Activated CD8-positive, alpha-beta memory T cell treated with anti-CD3 and anti-CD28 coated beads for 4 hours (primary cell): ENCODE measurements at regions not wholly inside any gene's neighbourhood (a gene's known extent, or its start where the extent isn't known, plus 50 kb on each side); places are given as distances from the start of the nearest gene placed in this dataset.
"Not testable (repeated sequence)": the region's sequence is repeated elsewhere in the genome, so short reads cannot be mapped to it uniquely, and the experiment has no call there.

Experiments
- DNase-seq, 2 donors: peaks; one replicate each; pipeline ENCODE4 v3.0.0-alpha.2; 2020; ENCODE audit warnings: low read depth in 2 of 2

GRCh38 chr3:101950510-101950909 is 101.2 kb downstream of the NFKBIZ start:
- no peak for DNase-seq

GRCh38 chr3:101950985-101951733 is 101.8 kb downstream of the NFKBIZ start:
- no peak for DNase-seq

- DNase-seq, result no peak
These were observed 105.0 kb downstream of the NFKBIZ start for GRCh38 chr3:101954361-101954760.

- DNase-seq, result no peak
These were observed 105.6 kb downstream of the NFKBIZ start for GRCh38 chr3:101954936-101955335.

GRCh38 chr3:101962055-101962454 is 112.7 kb downstream of the NFKBIZ start:
- no peak for DNase-seq

- DNase-seq, result no peak
These were observed 114.6 kb downstream of the NFKBIZ start for GRCh38 chr3:101963902-101964362.

GRCh38 chr3:101964861-101965260 is 115.5 kb downstream of the NFKBIZ start:
- no peak for DNase-seq

GRCh38 chr3:101966226-101966625 is 116.9 kb downstream of the NFKBIZ start:
- DNase-seq, result no peak

GRCh38 chr3:101970212-101970611 is 120.9 kb downstream of the NFKBIZ start:
- DNase-seq, result no peak

- no peak for DNase-seq
These were observed 121.6 kb downstream of the NFKBIZ start for GRCh38 chr3:101970905-101971304.

GRCh38 chr3:101972430-101973162 is 123.3 kb downstream of the NFKBIZ start:
- no peak for DNase-seq

- no peak for DNase-seq
These were observed 123.8 kb downstream of the NFKBIZ start for GRCh38 chr3:101973163-101973505.

GRCh38 chr3:101975415-101975814 is 126.1 kb downstream of the NFKBIZ start:
- not testable (repeated sequence) for DNase-seq

- no peak for DNase-seq
These were observed 127.2 kb downstream of the NFKBIZ start for GRCh38 chr3:101976473-101976872.

GRCh38 chr3:101978348-101978747 is 129.0 kb downstream of the NFKBIZ start:
- no peak for DNase-seq

- DNase-seq, result no peak
These were observed 129.7 kb downstream of the NFKBIZ start for GRCh38 chr3:101979033-101979432.

- no peak for DNase-seq
These were observed 135.0 kb downstream of the NFKBIZ start for GRCh38 chr3:101984356-101984755.

GRCh38 chr3:101988596-101988995 is 139.3 kb downstream of the NFKBIZ start:
- DNase-seq, result no peak

- no peak for DNase-seq
These were observed 140.4 kb downstream of the NFKBIZ start for GRCh38 chr3:101989578-101990200.

GRCh38 chr3:101992863-101993262 is 143.5 kb downstream of the NFKBIZ start:
- DNase-seq, result no peak

- DNase-seq, result no peak
These were observed 145.1 kb downstream of the NFKBIZ start for GRCh38 chr3:101994386-101994785.

- no peak for DNase-seq
These were observed 146.2 kb downstream of the NFKBIZ start for GRCh38 chr3:101995371-101996046.
